GM13977 (cell line): ENCODE measurements at regions not wholly inside any gene's neighbourhood (a gene's known extent, or its start where the extent isn't known, plus 50 kb on each side); places are given as distances from the start of the nearest gene placed in this dataset.

ENCODE experiments used
- DNase-seq: peaks from one replicate; pipeline ENCODE4 v3.0.0; 2012; ENCODE audit warnings: low spot score
- CTCF ChIP-seq: IDR thresholded peaks from 2 replicates; pipeline ENCODE4 v1.5.1; 2012; ENCODE audit warnings: mild to moderate bottlenecking, control low read depth; ENCODE audit not compliant: insufficient read depth; ENCODE audit errors: extremely low read depth, missing control alignments
- in situ Hi-C: fragments of 300-500 bp; cut with MboI; formaldehyde crosslinking; loops from one replicate; pipeline ENCODE4 v1.12.0; 2022; ENCODE audit warnings: low sequenced_read_pairs, low pct_unique_long_range_greater_than_20kb, mixed read lengths, inconsistent platforms; ENCODE audit not compliant: unreplicated experiment

- no peak for DNase-seq
- in situ Hi-C loops, result no loop called here
- no peak for TF ChIP-seq CTCF
Observed at GRCh38 chr13:85521657-85522056, 277.6 kb downstream of the SLITRK6 start.

GRCh38 chr13:85520445-85520844 lies 278.8 kb downstream of the SLITRK6 start:
- in situ Hi-C loops, result no loop called here
- DNase-seq, result no peak

GRCh38 chr13:85519363-85519762 lies 279.9 kb downstream of the SLITRK6 start:
- no peak for DNase-seq
- in situ Hi-C loops, result no loop called here
- no peak for TF ChIP-seq CTCF

More at GRCh38 chr13:85520445-85520844, 278.8 kb downstream of the SLITRK6 start:
- no peak for TF ChIP-seq CTCF

- no peak for TF ChIP-seq CTCF
- in situ Hi-C loops, result no loop called here
- no peak for DNase-seq
Observed at GRCh38 chr13:85512421-85512820, 286.8 kb downstream of the SLITRK6 start.

GRCh38 chr13:85509512-85509911 lies 289.7 kb downstream of the SLITRK6 start:
- DNase-seq, result no peak
- TF ChIP-seq CTCF, result no peak
- in situ Hi-C loops, result no loop called here

- in situ Hi-C loops, result no loop called here
- TF ChIP-seq CTCF, result no peak
- no peak for DNase-seq
Observed at GRCh38 chr13:85508683-85509329, 290.4 kb downstream of the SLITRK6 start.
